ENCODE measurements at regions not wholly inside any gene's neighbourhood (a gene's known extent, or its start where the extent isn't known, plus 50 kb on each side); places are given as distances from the start of the nearest gene placed in this dataset.

GRCh38 chr10:129244298-129244697 is 222.7 kb upstream of the MGMT start:
- Mint-ChIP-seq H3K27me3 (peaks cover 4% of the 10 kb centered on the region), H3K36me3 (no peaks in the 10 kb centered on the region), H3K4me1 (no peaks in the 10 kb centered on the region), H3K9me3 (no peaks in the 10 kb centered on the region), H3K27ac (no peak overlapping the region), H3K4me3 (no peak overlapping the region)
- no peak for DNase-seq
- CTCF ChIA-PET: no interaction called here

DNA sequence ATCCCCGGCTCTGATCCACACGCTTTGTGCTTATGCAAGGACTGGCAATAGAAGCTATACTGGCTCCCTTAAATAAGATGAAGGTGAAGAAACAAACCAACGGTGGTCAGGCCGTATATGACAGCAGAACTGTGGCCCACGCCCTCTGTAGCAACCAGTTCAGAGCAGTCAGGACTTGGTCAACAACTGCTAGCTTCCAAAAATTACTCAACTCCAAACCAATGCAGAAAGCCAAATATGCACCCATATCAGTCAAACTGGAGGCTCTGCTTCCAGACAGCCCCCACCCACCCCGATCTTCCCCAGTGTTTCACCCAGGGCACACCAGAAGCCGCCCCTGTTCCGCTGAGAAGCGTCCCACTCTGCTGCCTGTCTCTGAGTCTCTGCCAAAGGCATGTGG is 222.3 kb upstream of the MGMT start:
- CTCF ChIA-PET: no interaction called here

DNA sequence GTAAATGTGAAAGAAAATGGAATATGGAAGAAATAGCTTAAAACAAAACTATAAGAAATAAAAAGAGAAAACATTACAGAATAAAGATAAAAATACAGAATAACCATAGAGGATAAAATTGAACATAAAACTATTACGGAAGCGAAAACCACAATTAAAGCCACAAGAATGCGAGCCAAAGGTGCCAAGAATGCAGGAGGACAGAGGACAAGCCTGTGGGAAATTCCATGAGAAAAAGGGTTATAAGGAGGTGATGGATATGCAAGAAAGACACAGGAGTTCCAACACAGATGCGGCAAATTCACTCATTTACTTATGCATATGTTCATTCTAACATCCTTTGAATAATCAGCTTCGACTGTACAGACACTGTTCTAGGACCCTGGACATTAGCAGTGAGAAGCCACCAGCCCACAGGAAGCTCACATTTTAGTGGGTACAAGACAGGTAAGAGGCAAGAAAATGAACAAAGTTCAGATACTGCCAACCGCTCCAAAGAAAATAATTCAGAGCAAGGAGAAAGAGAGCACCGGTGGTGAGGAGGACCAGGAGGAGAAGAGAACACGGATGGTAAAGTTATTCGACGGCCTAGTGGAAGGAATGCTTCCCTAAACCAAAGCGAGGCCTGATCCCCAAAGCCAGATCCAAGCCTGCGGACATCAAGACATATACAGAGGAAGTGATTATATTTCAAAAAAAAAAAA is 213.7 kb upstream of the MGMT start:
- H3K36me3 Mint-ChIP-seq: no peaks in the 10 kb centered on the region
- CTCF ChIA-PET: no interaction called here

More for the DNA sequence above, 222.3 kb upstream of the MGMT start:
- Mint-ChIP-seq H3K27me3 (peaks cover 4% of the 10 kb centered on the region), H3K4me3 (no peak overlapping the region), H3K36me3 (no peaks in the 10 kb centered on the region), H3K9me3 (no peaks in the 10 kb centered on the region), H3K4me1 (no peaks in the 10 kb centered on the region), H3K27ac (no peak overlapping the region)
- DNase-seq: no peak

GRCh38 chr10:129253865-129254179 is 213.2 kb upstream of the MGMT start:
- Mint-ChIP-seq H3K4me1 (no peaks in the 10 kb centered on the region), H3K27me3 (peaks cover 13% of the 10 kb centered on the region), H3K27ac (no peak overlapping the region), H3K36me3 (no peaks in the 10 kb centered on the region), H3K4me3 (no peak overlapping the region), H3K9me3 (peaks cover 9% of the 10 kb centered on the region)
- DNase-seq: no peak
- CTCF ChIA-PET: no interaction called here

More for the DNA sequence above, 213.7 kb upstream of the MGMT start:
- Mint-ChIP-seq H3K27ac (no peak overlapping the region), H3K9me3 (peaks cover 9% of the 10 kb centered on the region), H3K27me3 (peaks cover 10% of the 10 kb centered on the region), H3K4me1 (no peaks in the 10 kb centered on the region), H3K4me3 (no peak overlapping the region)
- no peak for DNase-seq

GRCh38 chr10:129258283-129258923 is 208.6 kb upstream of the MGMT start:
- no peaks in the 10 kb centered on the region for H3K9me3 Mint-ChIP-seq
- H3K4me3 Mint-ChIP-seq: no peak overlapping the region
- H3K27ac Mint-ChIP-seq: no peak overlapping the region
- no peak for DNase-seq
- no peaks in the 10 kb centered on the region for H3K4me1 Mint-ChIP-seq
- H3K27me3 Mint-ChIP-seq: peaks cover 15% of the 10 kb centered on the region
- H3K36me3 Mint-ChIP-seq: no peaks in the 10 kb centered on the region
- CTCF ChIA-PET: no interaction called here

- CTCF ChIA-PET: no interaction called here
- H3K4me1 Mint-ChIP-seq: no peaks in the 10 kb centered on the region
- H3K27ac Mint-ChIP-seq: no peak overlapping the region
- H3K9me3 Mint-ChIP-seq: no peaks in the 10 kb centered on the region
- no peaks in the 10 kb centered on the region for H3K36me3 Mint-ChIP-seq
- no peak for DNase-seq
- no peak overlapping the region for H3K4me3 Mint-ChIP-seq
- peaks cover 16% of the 10 kb centered on the region for H3K27me3 Mint-ChIP-seq
Observed at GRCh38 chr10:129259128-129259815, 207.8 kb upstream of the MGMT start.

GRCh38 chr10:129272176-129272575 is 194.9 kb upstream of the MGMT start:
- no peaks in the 10 kb centered on the region for H3K9me3 Mint-ChIP-seq
- H3K36me3 Mint-ChIP-seq: no peaks in the 10 kb centered on the region
- H3K27me3 Mint-ChIP-seq: peaks cover 14% of the 10 kb centered on the region
- H3K27ac Mint-ChIP-seq: no peak overlapping the region
- no peak overlapping the region for H3K4me3 Mint-ChIP-seq
- CTCF ChIA-PET: no interaction called here
- DNase-seq: no peak
- H3K4me1 Mint-ChIP-seq: no peaks in the 10 kb centered on the region

DNA sequence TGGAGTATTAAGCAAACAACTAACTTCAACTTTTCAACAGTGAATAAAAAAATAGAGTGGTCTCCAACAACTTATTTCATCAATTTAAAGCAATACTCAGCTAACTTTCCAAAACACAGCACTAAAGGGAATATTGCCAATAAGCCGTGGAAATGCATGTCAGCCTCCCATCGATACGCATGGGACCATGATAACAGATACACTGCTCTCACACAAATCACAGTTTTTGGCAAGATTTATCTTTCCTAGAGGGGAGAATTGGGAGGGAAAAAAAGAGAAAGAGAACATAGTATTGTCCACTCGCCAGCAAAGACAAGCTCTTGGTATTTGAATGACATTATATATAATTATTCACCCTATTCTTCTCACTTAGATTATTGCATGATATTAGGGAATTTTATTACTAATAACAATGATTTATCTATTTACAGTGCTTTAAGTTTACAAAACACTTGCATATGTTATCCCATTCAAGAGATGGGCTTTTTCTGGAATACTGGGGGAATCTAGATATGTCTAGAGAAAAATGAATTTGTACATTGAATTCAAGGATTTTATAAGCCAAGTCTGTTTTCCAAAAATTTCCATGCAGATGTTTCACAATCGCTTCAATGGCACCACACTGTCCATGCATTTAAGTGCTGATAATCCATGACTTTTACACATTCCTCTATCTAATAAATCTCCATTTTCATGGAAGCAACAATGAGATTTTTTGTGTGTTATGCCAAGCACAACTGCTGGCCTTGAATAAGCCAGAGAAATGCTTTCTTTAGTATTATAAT is 194.0 kb upstream of the MGMT start:
- no peak for DNase-seq
- Mint-ChIP-seq H3K27ac (no peak overlapping the region), H3K9me3 (no peaks in the 10 kb centered on the region), H3K4me1 (no peaks in the 10 kb centered on the region), H3K27me3 (peaks cover 11% of the 10 kb centered on the region), H3K4me3 (no peak overlapping the region), H3K36me3 (no peaks in the 10 kb centered on the region)
- CTCF ChIA-PET: no interaction called here

DNA sequence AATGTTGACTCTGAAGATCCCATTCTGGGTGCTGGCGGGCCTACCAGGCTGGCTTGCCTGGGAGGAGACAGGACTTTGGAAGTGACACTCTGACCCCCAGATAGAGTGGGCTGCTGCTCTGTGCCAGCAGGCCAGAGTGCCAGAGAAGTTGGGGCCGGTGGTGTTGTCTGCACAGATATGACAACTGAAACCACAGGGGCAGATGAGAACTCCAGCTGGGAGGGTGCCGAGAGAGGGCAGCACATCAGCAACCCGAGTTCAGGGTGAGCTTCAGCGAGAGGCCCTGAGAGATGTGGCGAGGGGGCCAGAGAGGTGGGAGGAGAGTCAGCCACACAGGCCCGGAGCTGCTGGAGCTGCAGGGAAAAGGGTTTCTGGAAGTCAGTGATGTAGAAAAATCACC is 193.2 kb upstream of the MGMT start:
- CTCF ChIA-PET: no interaction called here
- Mint-ChIP-seq H3K27me3 (peaks cover 11% of the 10 kb centered on the region), H3K4me1 (no peaks in the 10 kb centered on the region), H3K4me3 (no peak overlapping the region), H3K36me3 (no peaks in the 10 kb centered on the region), H3K9me3 (no peaks in the 10 kb centered on the region), H3K27ac (no peak overlapping the region)
- no peak for DNase-seq

DNA sequence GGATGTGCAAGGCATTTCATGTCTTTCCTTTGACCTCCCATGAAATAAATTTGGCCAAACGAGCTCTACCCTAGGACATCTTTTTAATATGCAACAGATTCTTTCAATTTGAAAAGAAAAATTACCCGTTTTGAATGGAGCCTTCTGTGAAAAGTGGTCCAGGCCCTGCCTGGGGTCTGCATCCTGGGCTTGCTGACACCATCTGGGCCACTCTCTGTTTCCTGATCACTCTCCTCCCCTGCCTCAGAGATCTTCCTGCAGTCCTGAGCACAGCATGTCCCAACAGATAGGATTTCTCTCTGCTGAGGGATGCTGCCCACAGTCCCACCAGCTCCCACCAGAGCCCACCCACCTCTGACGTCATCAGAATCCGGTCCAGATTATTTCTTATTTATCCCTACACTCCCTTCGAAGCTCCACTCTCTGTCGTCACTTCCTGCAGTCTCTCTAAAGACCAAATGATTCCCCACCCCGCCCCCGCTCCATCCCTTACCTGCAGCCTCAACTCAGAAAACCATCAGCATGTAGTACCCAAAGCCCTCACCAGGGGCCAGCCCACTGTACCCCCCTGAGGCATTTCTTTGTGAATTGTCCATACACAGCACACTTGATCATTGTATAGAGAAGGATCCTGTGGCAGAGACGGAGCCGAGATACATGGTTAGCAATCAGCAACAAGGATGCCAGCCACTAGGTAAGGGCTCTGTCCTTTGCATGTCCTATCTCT is 192.1 kb upstream of the MGMT start:
- Mint-ChIP-seq H3K4me3 (no peak overlapping the region), H3K9me3 (no peaks in the 10 kb centered on the region), H3K27me3 (peaks cover 11% of the 10 kb centered on the region), H3K4me1 (no peaks in the 10 kb centered on the region), H3K27ac (no peak overlapping the region), H3K36me3 (no peaks in the 10 kb centered on the region)
- CTCF ChIA-PET: interaction anchor here (0.6 kb wide), 1 partner anchor 107 kb away, joined by 3 read pairs; no protein-coding TSS in a partner anchor
- DNase-seq: no peak

- Mint-ChIP-seq H3K4me3 (no peak overlapping the region), H3K4me1 (no peaks in the 10 kb centered on the region), H3K9me3 (no peaks in the 10 kb centered on the region), H3K27ac (no peak overlapping the region), H3K36me3 (no peaks in the 10 kb centered on the region), H3K27me3 (peaks cover 11% of the 10 kb centered on the region)
- CTCF ChIA-PET: no interaction called here
- no peak for DNase-seq
Observed at GRCh38 chr10:129275886-129276285, 191.2 kb upstream of the MGMT start.

GRCh38 chr10:129277084-129277483 is 190.0 kb upstream of the MGMT start:
- Mint-ChIP-seq H3K27ac (no peak overlapping the region), H3K27me3 (peaks cover 15% of the 10 kb centered on the region), H3K36me3 (no peaks in the 10 kb centered on the region), H3K4me1 (no peaks in the 10 kb centered on the region), H3K9me3 (no peaks in the 10 kb centered on the region), H3K4me3 (no peak overlapping the region)
- CTCF ChIA-PET: no interaction called here
- no peak for DNase-seq

DNA sequence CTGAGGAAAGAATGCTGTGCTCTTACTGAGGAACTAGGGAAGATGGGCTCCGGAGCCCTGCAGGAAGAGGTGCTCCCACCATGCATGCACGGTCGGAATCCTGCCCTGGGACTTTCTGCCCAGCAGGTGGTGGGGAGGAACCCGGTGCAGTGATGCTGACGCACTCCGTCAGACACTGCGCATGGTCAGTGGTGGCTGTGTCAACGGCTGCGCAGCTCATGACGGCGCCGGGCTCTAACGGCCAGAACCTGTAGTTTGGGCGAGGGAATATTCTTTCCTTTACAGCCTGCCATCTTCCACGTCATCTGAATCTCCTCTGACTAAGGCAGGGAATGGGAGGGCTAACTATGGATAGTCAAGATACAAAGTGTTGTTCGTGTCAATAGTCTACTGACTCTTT is 189.2 kb upstream of the MGMT start:
- peaks cover 15% of the 10 kb centered on the region for H3K27me3 Mint-ChIP-seq

GRCh38 chr10:129278686-129279085 is 188.4 kb upstream of the MGMT start:
- no peak overlapping the region for H3K27ac Mint-ChIP-seq
- no peaks in the 10 kb centered on the region for H3K36me3 Mint-ChIP-seq
- no peaks in the 10 kb centered on the region for H3K9me3 Mint-ChIP-seq
- DNase-seq: no peak
- no peaks in the 10 kb centered on the region for H3K4me1 Mint-ChIP-seq
- CTCF ChIA-PET: no interaction called here
- H3K27me3 Mint-ChIP-seq: peaks cover 15% of the 10 kb centered on the region
- no peak overlapping the region for H3K4me3 Mint-ChIP-seq

More for the DNA sequence above, 189.2 kb upstream of the MGMT start:
- Mint-ChIP-seq H3K27ac (no peak overlapping the region), H3K4me1 (no peaks in the 10 kb centered on the region), H3K36me3 (no peaks in the 10 kb centered on the region), H3K9me3 (no peaks in the 10 kb centered on the region), H3K4me3 (no peak overlapping the region)
- CTCF ChIA-PET: no interaction called here
- DNase-seq: no peak

Measured in activated naive CD4-positive, alpha-beta T cell treated with anti-CD3 and anti-CD28 coated beads, Interleukin-2, amount 10 ng/mL, durations not matched to agents 7 days and 5 days (primary cell).